ENCODE measurements at regions not wholly inside any gene's neighbourhood (a gene's known extent, or its start where the extent isn't known, plus 50 kb on each side); places are given as distances from the start of the nearest gene placed in this dataset.
"Not testable (repeated sequence)": the region's sequence is repeated elsewhere in the genome, so short reads cannot be mapped to it uniquely, and the experiment has no call there.

GRCh38 chr3:189375532-189375931, 203.8 kb downstream of the TPRG1 start:
- Histone ChIP-seq H3K9me2 (ENCODE audit: insufficient read depth, low read length) (no peaks in the 10 kb centered on the region), H3K4me3 (ENCODE audit: low read length) (no peak overlapping the region), H3K9ac (ENCODE audit: low read length) (no peak overlapping the region), H3K4me2 (ENCODE audit: low read length) (no peak overlapping the region), H3K36me3 (ENCODE audit: insufficient read depth, low read length) (no peaks in the 10 kb centered on the region), H3K27ac (ENCODE audit: low read length) (no peak overlapping the region), H4K20me1 (ENCODE audit: insufficient read depth) (no peaks in the 10 kb centered on the region), H3F3A (ENCODE audit: insufficient read depth, low read length, poor library complexity, severe bottlenecking) (no peaks in the 10 kb centered on the region), H2AFZ (ENCODE audit: low read depth, low read length) (no peak overlapping the region), H3K27me3 (ENCODE audit: insufficient read depth, low read depth, low read length) (no peaks in the 10 kb centered on the region), H3K9me3 (ENCODE audit: low read length) (no peaks in the 10 kb centered on the region), H3K79me2 (replicated peaks; ENCODE audit: insufficient read depth, low read length) (no peaks in the 10 kb centered on the region)
- no peak for TF ChIP-seq EP300 (conservative IDR thresholded peaks at IDR 0.05; ENCODE audit: poor library complexity, severe bottlenecking)
- TF ChIP-seq, protein P1, sequence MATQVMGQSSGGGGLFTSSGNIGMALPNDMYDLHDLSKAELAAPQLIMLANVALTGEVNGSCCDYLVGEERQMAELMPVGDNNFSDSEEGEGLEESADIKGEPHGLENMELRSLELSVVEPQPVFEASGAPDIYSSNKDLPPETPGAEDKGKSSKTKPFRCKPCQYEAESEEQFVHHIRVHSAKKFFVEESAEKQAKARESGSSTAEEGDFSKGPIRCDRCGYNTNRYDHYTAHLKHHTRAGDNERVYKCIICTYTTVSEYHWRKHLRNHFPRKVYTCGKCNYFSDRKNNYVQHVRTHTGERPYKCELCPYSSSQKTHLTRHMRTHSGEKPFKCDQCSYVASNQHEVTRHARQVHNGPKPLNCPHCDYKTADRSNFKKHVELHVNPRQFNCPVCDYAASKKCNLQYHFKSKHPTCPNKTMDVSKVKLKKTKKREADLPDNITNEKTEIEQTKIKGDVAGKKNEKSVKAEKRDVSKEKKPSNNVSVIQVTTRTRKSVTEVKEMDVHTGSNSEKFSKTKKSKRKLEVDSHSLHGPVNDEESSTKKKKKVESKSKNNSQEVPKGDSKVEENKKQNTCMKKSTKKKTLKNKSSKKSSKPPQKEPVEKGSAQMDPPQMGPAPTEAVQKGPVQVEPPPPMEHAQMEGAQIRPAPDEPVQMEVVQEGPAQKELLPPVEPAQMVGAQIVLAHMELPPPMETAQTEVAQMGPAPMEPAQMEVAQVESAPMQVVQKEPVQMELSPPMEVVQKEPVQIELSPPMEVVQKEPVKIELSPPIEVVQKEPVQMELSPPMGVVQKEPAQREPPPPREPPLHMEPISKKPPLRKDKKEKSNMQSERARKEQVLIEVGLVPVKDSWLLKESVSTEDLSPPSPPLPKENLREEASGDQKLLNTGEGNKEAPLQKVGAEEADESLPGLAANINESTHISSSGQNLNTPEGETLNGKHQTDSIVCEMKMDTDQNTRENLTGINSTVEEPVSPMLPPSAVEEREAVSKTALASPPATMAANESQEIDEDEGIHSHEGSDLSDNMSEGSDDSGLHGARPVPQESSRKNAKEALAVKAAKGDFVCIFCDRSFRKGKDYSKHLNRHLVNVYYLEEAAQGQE (IDR thresholded peaks at IDR 0.05; ENCODE audit: borderline replicate concordance), result no peak
- TF ChIP-seq MXI1 (conservative IDR thresholded peaks at IDR 0.05; ENCODE audit: poor library complexity, severe bottlenecking), result no peak
- TF ChIP-seq SMC3 (conservative IDR thresholded peaks at IDR 0.05; ENCODE audit: poor library complexity), result no peak
- no peak for TF ChIP-seq EZH2 (IDR thresholded peaks at IDR 0.05; ENCODE audit: borderline replicate concordance, insufficient read depth, low read length, poor library complexity, severe bottlenecking)

GRCh38 chr3:189383630-189384029, 211.9 kb downstream of the TPRG1 start:
- Histone ChIP-seq H3K27me3 (ENCODE audit: insufficient read depth, low read depth, low read length) (no peaks in the 10 kb centered on the region), H3K9ac (ENCODE audit: low read length) (no peak overlapping the region), H3K9me2 (ENCODE audit: insufficient read depth, low read length) (no peaks in the 10 kb centered on the region), H3K36me3 (ENCODE audit: insufficient read depth, low read length) (no peaks in the 10 kb centered on the region), H2AFZ (ENCODE audit: low read depth, low read length) (no peak overlapping the region), H3F3A (ENCODE audit: insufficient read depth, low read length, poor library complexity, severe bottlenecking) (no peaks in the 10 kb centered on the region), H3K4me2 (ENCODE audit: low read length) (no peak overlapping the region), H3K79me2 (replicated peaks; ENCODE audit: insufficient read depth, low read length) (no peaks in the 10 kb centered on the region), H3K4me3 (ENCODE audit: low read length) (no peak overlapping the region), H3K27ac (ENCODE audit: low read length) (no peak overlapping the region), H4K20me1 (ENCODE audit: insufficient read depth) (no peaks in the 10 kb centered on the region), H3K9me3 (ENCODE audit: low read length) (no peaks in the 10 kb centered on the region)
- no peak for TF ChIP-seq MXI1 (conservative IDR thresholded peaks at IDR 0.05; ENCODE audit: poor library complexity, severe bottlenecking)

DNA sequence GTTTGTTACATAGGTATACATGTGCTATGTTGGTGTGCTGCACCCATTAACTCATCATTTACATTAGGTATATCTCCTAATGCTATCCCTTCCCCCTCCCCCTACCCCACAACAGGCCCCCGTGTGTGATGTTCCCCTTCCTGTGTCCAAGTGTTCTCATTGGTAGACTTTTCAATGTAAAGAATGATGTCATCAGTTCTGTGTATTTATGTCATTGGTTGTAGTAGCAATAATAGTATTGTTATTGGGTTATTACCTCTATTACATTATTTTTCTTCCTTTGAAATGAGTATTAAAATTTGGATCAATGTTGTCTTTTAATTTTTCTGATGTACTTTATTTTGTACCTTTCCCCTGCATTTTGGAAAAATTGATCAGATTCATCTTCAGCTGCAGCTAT, 214.1 kb downstream of the TPRG1 start:
- not testable (repeated sequence) for H3K4me3 ChIP-seq (ENCODE audit: low read length); H3K9me3 ChIP-seq (ENCODE audit: low read length); H4K20me1 ChIP-seq (ENCODE audit: insufficient read depth); H3K9ac ChIP-seq (ENCODE audit: low read length); H3K27ac ChIP-seq (ENCODE audit: low read length); H3K27me3 ChIP-seq (ENCODE audit: insufficient read depth, low read depth, low read length); H3K9me2 ChIP-seq (ENCODE audit: insufficient read depth, low read length); H3K36me3 ChIP-seq (ENCODE audit: insufficient read depth, low read length); H3K4me2 ChIP-seq (ENCODE audit: low read length); H2AFZ ChIP-seq (ENCODE audit: low read depth, low read length); H3K79me2 ChIP-seq (replicated peaks; ENCODE audit: insufficient read depth, low read length); H3F3A ChIP-seq (ENCODE audit: insufficient read depth, low read length, poor library complexity, severe bottlenecking)

- Histone ChIP-seq H3K4me3 (ENCODE audit: low read length) (no peak overlapping the region), H2AFZ (ENCODE audit: low read depth, low read length) (no peak overlapping the region), H3K27ac (ENCODE audit: low read length) (no peak overlapping the region), H3K9me2 (ENCODE audit: insufficient read depth, low read length) (no peaks in the 10 kb centered on the region), H3K9ac (ENCODE audit: low read length) (no peak overlapping the region), H4K20me1 (ENCODE audit: insufficient read depth) (no peaks in the 10 kb centered on the region), H3K9me3 (ENCODE audit: low read length) (no peaks in the 10 kb centered on the region), H3F3A (ENCODE audit: insufficient read depth, low read length, poor library complexity, severe bottlenecking) (no peaks in the 10 kb centered on the region), H3K27me3 (ENCODE audit: insufficient read depth, low read depth, low read length) (no peaks in the 10 kb centered on the region), H3K79me2 (replicated peaks; ENCODE audit: insufficient read depth, low read length) (no peaks in the 10 kb centered on the region), H3K4me2 (ENCODE audit: low read length) (no peak overlapping the region), H3K36me3 (ENCODE audit: insufficient read depth, low read length) (no peaks in the 10 kb centered on the region)
- TF ChIP-seq, protein P1 (IDR thresholded peaks at IDR 0.05; ENCODE audit: borderline replicate concordance), result no peak
- TF ChIP-seq SMC3 (conservative IDR thresholded peaks at IDR 0.05; ENCODE audit: poor library complexity), result no peak
- TF ChIP-seq TAF1 (IDR thresholded peaks at IDR 0.05; ENCODE audit: low read depth), result no peak
- TF ChIP-seq EP300 (conservative IDR thresholded peaks at IDR 0.05; ENCODE audit: poor library complexity, severe bottlenecking), result no peak
- no peak for TF ChIP-seq MXI1 (conservative IDR thresholded peaks at IDR 0.05; ENCODE audit: poor library complexity, severe bottlenecking)
- TF ChIP-seq, protein P2, sequence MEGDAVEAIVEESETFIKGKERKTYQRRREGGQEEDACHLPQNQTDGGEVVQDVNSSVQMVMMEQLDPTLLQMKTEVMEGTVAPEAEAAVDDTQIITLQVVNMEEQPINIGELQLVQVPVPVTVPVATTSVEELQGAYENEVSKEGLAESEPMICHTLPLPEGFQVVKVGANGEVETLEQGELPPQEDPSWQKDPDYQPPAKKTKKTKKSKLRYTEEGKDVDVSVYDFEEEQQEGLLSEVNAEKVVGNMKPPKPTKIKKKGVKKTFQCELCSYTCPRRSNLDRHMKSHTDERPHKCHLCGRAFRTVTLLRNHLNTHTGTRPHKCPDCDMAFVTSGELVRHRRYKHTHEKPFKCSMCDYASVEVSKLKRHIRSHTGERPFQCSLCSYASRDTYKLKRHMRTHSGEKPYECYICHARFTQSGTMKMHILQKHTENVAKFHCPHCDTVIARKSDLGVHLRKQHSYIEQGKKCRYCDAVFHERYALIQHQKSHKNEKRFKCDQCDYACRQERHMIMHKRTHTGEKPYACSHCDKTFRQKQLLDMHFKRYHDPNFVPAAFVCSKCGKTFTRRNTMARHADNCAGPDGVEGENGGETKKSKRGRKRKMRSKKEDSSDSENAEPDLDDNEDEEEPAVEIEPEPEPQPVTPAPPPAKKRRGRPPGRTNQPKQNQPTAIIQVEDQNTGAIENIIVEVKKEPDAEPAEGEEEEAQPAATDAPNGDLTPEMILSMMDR (IDR thresholded peaks at IDR 0.05; ENCODE audit: poor library complexity, severe bottlenecking), result no peak
- no peak for TF ChIP-seq EZH2 (IDR thresholded peaks at IDR 0.05; ENCODE audit: borderline replicate concordance, insufficient read depth, low read length, poor library complexity, severe bottlenecking)
- TF ChIP-seq POLR2AphosphoS5 (IDR thresholded peaks at IDR 0.05), result no peak
- no peak for TF ChIP-seq RAD21 (conservative IDR thresholded peaks at IDR 0.05)
Measured at GRCh38 chr3:189386739-189387138, 215.0 kb downstream of the TPRG1 start.
